ENCODE measurements at regions not wholly inside any gene's neighbourhood (a gene's known extent, or its start where the extent isn't known, plus 50 kb on each side); places are given as distances from the start of the nearest gene placed in this dataset.

DNA sequence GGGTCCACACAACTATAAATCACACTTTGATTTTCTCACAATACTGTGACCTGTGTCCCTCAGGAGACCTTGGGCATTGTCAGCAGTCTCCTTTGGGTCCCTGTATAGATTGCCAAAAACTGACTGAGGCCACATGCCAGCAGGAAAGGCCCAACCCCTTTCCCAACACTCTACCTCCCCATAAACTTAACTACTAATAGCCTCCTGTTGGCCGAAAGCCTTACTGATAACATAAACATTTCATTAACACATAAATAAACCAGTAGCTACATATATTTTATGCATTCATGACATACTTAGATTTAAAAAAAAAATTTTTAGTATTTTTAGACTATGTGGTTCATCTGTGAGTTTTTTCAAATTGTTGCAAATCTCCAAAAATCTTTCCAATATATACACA, 153.5 kb downstream of the ARL4C start:
- H3K27ac ChIP-seq (ENCODE audit: low read length), result no peak overlapping the region
- H3K27me3 ChIP-seq (ENCODE audit: insufficient read depth, low read depth, low read length), result no peaks in the 10 kb centered on the region
- H3F3A ChIP-seq (ENCODE audit: insufficient read depth, low read length, poor library complexity, severe bottlenecking), result no peaks in the 10 kb centered on the region
- no peak overlapping the region for H3K9ac ChIP-seq (ENCODE audit: low read length)
- no peaks in the 10 kb centered on the region for H3K9me2 ChIP-seq (ENCODE audit: insufficient read depth, low read length)
- H3K4me3 ChIP-seq (ENCODE audit: low read length), result no peak overlapping the region
- H4K20me1 ChIP-seq (ENCODE audit: insufficient read depth), result no peaks in the 10 kb centered on the region
- no peak for TF ChIP-seq TAF1 (IDR thresholded peaks at IDR 0.05; ENCODE audit: low read depth)
- no peak for TF ChIP-seq RAD21 (conservative IDR thresholded peaks at IDR 0.05)
- TF ChIP-seq EP300 (conservative IDR thresholded peaks at IDR 0.05; ENCODE audit: poor library complexity, severe bottlenecking), result no peak
- no peak for TF ChIP-seq EZH2 (IDR thresholded peaks at IDR 0.05; ENCODE audit: borderline replicate concordance, insufficient read depth, low read length, poor library complexity, severe bottlenecking)
- TF ChIP-seq, protein P1, sequence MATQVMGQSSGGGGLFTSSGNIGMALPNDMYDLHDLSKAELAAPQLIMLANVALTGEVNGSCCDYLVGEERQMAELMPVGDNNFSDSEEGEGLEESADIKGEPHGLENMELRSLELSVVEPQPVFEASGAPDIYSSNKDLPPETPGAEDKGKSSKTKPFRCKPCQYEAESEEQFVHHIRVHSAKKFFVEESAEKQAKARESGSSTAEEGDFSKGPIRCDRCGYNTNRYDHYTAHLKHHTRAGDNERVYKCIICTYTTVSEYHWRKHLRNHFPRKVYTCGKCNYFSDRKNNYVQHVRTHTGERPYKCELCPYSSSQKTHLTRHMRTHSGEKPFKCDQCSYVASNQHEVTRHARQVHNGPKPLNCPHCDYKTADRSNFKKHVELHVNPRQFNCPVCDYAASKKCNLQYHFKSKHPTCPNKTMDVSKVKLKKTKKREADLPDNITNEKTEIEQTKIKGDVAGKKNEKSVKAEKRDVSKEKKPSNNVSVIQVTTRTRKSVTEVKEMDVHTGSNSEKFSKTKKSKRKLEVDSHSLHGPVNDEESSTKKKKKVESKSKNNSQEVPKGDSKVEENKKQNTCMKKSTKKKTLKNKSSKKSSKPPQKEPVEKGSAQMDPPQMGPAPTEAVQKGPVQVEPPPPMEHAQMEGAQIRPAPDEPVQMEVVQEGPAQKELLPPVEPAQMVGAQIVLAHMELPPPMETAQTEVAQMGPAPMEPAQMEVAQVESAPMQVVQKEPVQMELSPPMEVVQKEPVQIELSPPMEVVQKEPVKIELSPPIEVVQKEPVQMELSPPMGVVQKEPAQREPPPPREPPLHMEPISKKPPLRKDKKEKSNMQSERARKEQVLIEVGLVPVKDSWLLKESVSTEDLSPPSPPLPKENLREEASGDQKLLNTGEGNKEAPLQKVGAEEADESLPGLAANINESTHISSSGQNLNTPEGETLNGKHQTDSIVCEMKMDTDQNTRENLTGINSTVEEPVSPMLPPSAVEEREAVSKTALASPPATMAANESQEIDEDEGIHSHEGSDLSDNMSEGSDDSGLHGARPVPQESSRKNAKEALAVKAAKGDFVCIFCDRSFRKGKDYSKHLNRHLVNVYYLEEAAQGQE (IDR thresholded peaks at IDR 0.05; ENCODE audit: borderline replicate concordance), result no peak
- no peak for TF ChIP-seq MXI1 (conservative IDR thresholded peaks at IDR 0.05; ENCODE audit: poor library complexity, severe bottlenecking)
- TF ChIP-seq CTCF (IDR thresholded peaks at IDR 0.05; ENCODE audit: poor library complexity, severe bottlenecking), result no peak
- no peak for TF ChIP-seq POLR2AphosphoS5 (IDR thresholded peaks at IDR 0.05)
- TF ChIP-seq SMC3 (conservative IDR thresholded peaks at IDR 0.05; ENCODE audit: poor library complexity), result no peak
- no peaks in the 10 kb centered on the region for H3K36me3 ChIP-seq (ENCODE audit: insufficient read depth, low read length)
- H3K4me2 ChIP-seq (ENCODE audit: low read length), result no peak overlapping the region
- H2AFZ ChIP-seq (ENCODE audit: low read depth, low read length), result no peak overlapping the region
- no peaks in the 10 kb centered on the region for H3K79me2 ChIP-seq (replicated peaks; ENCODE audit: insufficient read depth, low read length)
- no peaks in the 10 kb centered on the region for H3K9me3 ChIP-seq (ENCODE audit: low read length)

GRCh38 chr2:234341306-234341985, 155.4 kb downstream of the ARL4C start:
- H3K27ac ChIP-seq (ENCODE audit: low read length), result no peak overlapping the region
- no peaks in the 10 kb centered on the region for H3K9me2 ChIP-seq (ENCODE audit: insufficient read depth, low read length)
- H3K9ac ChIP-seq (ENCODE audit: low read length), result no peak overlapping the region
- no peaks in the 10 kb centered on the region for H3F3A ChIP-seq (ENCODE audit: insufficient read depth, low read length, poor library complexity, severe bottlenecking)
- H3K79me2 ChIP-seq (replicated peaks; ENCODE audit: insufficient read depth, low read length), result no peaks in the 10 kb centered on the region
- H4K20me1 ChIP-seq (ENCODE audit: insufficient read depth), result no peaks in the 10 kb centered on the region
- TF ChIP-seq EP300 (conservative IDR thresholded peaks at IDR 0.05; ENCODE audit: poor library complexity, severe bottlenecking), result no peak
- TF ChIP-seq RAD21 (conservative IDR thresholded peaks at IDR 0.05), result no peak
- no peak for TF ChIP-seq CTCF (IDR thresholded peaks at IDR 0.05; ENCODE audit: poor library complexity, severe bottlenecking)
- TF ChIP-seq POLR2AphosphoS5 (IDR thresholded peaks at IDR 0.05), result no peak
- no peak overlapping the region for H3K4me3 ChIP-seq (ENCODE audit: low read length)
- H3K4me2 ChIP-seq (ENCODE audit: low read length), result no peak overlapping the region
- no peak overlapping the region for H2AFZ ChIP-seq (ENCODE audit: low read depth, low read length)
- no peaks in the 10 kb centered on the region for H3K9me3 ChIP-seq (ENCODE audit: low read length)
- no peaks in the 10 kb centered on the region for H3K27me3 ChIP-seq (ENCODE audit: insufficient read depth, low read depth, low read length)
- no peaks in the 10 kb centered on the region for H3K36me3 ChIP-seq (ENCODE audit: insufficient read depth, low read length)
